K562 (cell line): ENCODE measurements at regions not wholly inside any gene's neighbourhood (a gene's known extent, or its start where the extent isn't known, plus 50 kb on each side); places are given as distances from the start of the nearest gene placed in this dataset.

ENCODE experiments used
- ATAC-seq: fragments of 200-7000 bp; cut with Tn5 transposase; 3 replicates; pipeline ENCODE4 v1.9.1; 2020; ENCODE audit warnings: moderate library complexity
- BruUV-seq: library from RNA; stranded (reverse); fragments of 400-500 nt; replicated peaks from 2 replicates; lab custom pipeline; 2021; lab: Mats Ljungman, UMichigan
- CTCF ChIA-PET: fragments of 300-600 bp; formaldehyde crosslinking; extraction: SDS; loops from one replicate; lab custom pipeline; 2021; ENCODE audit warnings: low intra/inter-chr PET ratio; lab: Yijun Ruan, JAX
- POLR2A ChIA-PET: fragments of 300-600, 350-650 bp; sonication (Branson Sonifier 250); formaldehyde crosslinking; extraction: SDS; loops from one replicate; lab custom pipeline; 2021; ENCODE audit warnings: antibody characterized with exemption, inconsistent platforms; lab: Yijun Ruan, JAX
- DNase-seq, 4 experiments: peaks; one replicate each; pipeline versions ENCODE4 v3.0.0 to v3.0.0-alpha.2; 2011 to 2018; ENCODE audit warnings: low spot score in 3 of 4, mixed read lengths in 3 of 4; ENCODE audit errors: extremely low read depth in 1 of 4
- FAIRE-seq: peaks from 2 replicates; lab custom pipeline; 2011; peaks lifted over from hg19 to GRCh38; lab: Jason Lieb, UNC
- H2AFZ ChIP-seq: 2 replicates; pipeline ENCODE4 v1.6.0; 2011; ENCODE audit warnings: low read depth, low read length, control low read depth, inconsistent platforms
- H3K27ac ChIP-seq: fragments of 200-600 bp; 3 replicates; pipeline ENCODE4 v1.8.0; 2011; ENCODE audit warnings: low read depth, mild to moderate bottlenecking, control low read depth, inconsistent platforms, low read length, moderate library complexity, mixed read lengths; ENCODE audit errors: extremely low read depth
- H3K27me3 ChIP-seq, 2 experiments: fragments of 300-600 bp in 1 of 2; 2 replicates in 1 of 2; 3 replicates in 1 of 2; pipeline versions ENCODE4 v1.6.0 to v1.8.0; 2011; ENCODE audit warnings: inconsistent platforms in 2 of 2, low read length in 2 of 2, mild to moderate bottlenecking in 1 of 2, mixed read lengths in 1 of 2, moderate library complexity in 1 of 2; ENCODE audit not compliant: control insufficient read depth in 2 of 2, insufficient read depth in 2 of 2
- H3K36me3 ChIP-seq: fragments of 300-600 bp; 3 replicates; pipeline ENCODE4 v1.8.0; 2011; ENCODE audit warnings: mild to moderate bottlenecking, low read length, inconsistent platforms; ENCODE audit not compliant: control insufficient read depth, insufficient read depth
- H3K4me1 ChIP-seq, 2 experiments: fragments of 200-600 bp in 1 of 2; replicated peaks in 1 of 2; 2 replicates in 1 of 2; 3 replicates in 1 of 2; pipeline versions ENCODE4 v1.5.1 to v1.8.0; 2011; ENCODE audit warnings: inconsistent platforms in 2 of 2, low read length in 2 of 2, mild to moderate bottlenecking in 1 of 2, mixed read lengths in 1 of 2, moderate library complexity in 1 of 2; ENCODE audit not compliant: control insufficient read depth in 2 of 2, insufficient read depth in 2 of 2
- H3K4me2 ChIP-seq: 2 replicates; pipeline ENCODE4 v1.6.1; 2011; ENCODE audit warnings: low read length, control low read depth, inconsistent platforms, mixed read lengths; ENCODE audit not compliant: insufficient read depth
- H3K4me3 ChIP-seq: fragments of 200-600 bp; sonication (generic), shearing (Covaris generic); 2 replicates; pipeline ENCODE4 v1.5.1; 2016; ENCODE audit warnings: control low read depth, inconsistent platforms
- H3K79me2 ChIP-seq: fragments of 200-600 bp; 3 replicates; pipeline ENCODE4 v1.8.0; 2011; ENCODE audit warnings: low read length, inconsistent platforms; ENCODE audit not compliant: control insufficient read depth, insufficient read depth
- H3K9ac ChIP-seq, 2 experiments: 2 replicates each; pipeline versions ENCODE4 v1.6.0 to v1.6.1; 2011; ENCODE audit warnings: low read depth in 2 of 2, low read length in 2 of 2, control low read depth in 1 of 2, inconsistent platforms in 1 of 2, mild to moderate bottlenecking in 1 of 2, mixed read lengths in 1 of 2; ENCODE audit not compliant: insufficient read depth in 1 of 2
- H3K9me1 ChIP-seq: one replicate; pipeline ENCODE4 v1.6.0; 2011; ENCODE audit warnings: inconsistent platforms, mild to moderate bottlenecking, low read length, moderate library complexity; ENCODE audit not compliant: control insufficient read depth, insufficient read depth
- H3K9me3 ChIP-seq: replicated peaks from 2 replicates; pipeline ENCODE4 v1.5.1; 2011; ENCODE audit warnings: low read depth, low read length, inconsistent platforms; ENCODE audit not compliant: control insufficient read depth, insufficient read depth
- H4K20me1 ChIP-seq: replicated peaks from 2 replicates; pipeline ENCODE4 v1.6.1; 2011; ENCODE audit warnings: low read length, inconsistent platforms, mixed read lengths; ENCODE audit not compliant: control insufficient read depth, insufficient read depth
- ATF2 ChIP-seq: sonication (generic); formaldehyde crosslinking; IDR thresholded peaks from 2 replicates; pipeline ENCODE4 v1.8.1; 2022; ENCODE audit warnings: missing genetic modification reagents
- CCNT2 ChIP-seq: IDR thresholded peaks from 2 replicates; pipeline ENCODE4 v1.6.1; 2011; ENCODE audit warnings: borderline replicate concordance, low read depth, mild to moderate bottlenecking, moderate library complexity, mixed read lengths, low read length; ENCODE audit not compliant: insufficient read length; ENCODE audit errors: extremely low read depth
- ETV5 ChIP-seq: sonication (generic); formaldehyde crosslinking; IDR thresholded peaks from 2 replicates; pipeline ENCODE4 v1.4.0; 2020; ENCODE audit warnings: low read depth, mild to moderate bottlenecking, missing genetic modification reagents
- KLF13 ChIP-seq: fragments of 450-650 bp; IDR thresholded peaks from 2 replicates; pipeline ENCODE4 v1.6.1; 2016; ENCODE audit warnings: missing genetic modification characterization, low read depth, mild to moderate bottlenecking, missing compliant biosample characterization, moderate library complexity, borderline replicate concordance
- POLR2H ChIP-seq: IDR thresholded peaks from 2 replicates; pipeline ENCODE4 v1.6.1; 2016; ENCODE audit warnings: missing genetic modification characterization, low read depth, mild to moderate bottlenecking, control low read depth, missing compliant biosample characterization, moderate library complexity
- PTTG1 ChIP-seq: fragments of 450-650 bp; IDR thresholded peaks from 2 replicates; pipeline ENCODE4 v1.6.1; 2016; ENCODE audit warnings: low read depth, mild to moderate bottlenecking, missing genetic modification characterization, missing compliant biosample characterization
- SIN3A ChIP-seq, 2 experiments: fragments of 150-350 bp in 1 of 2; IDR thresholded peaks; 2 replicates each; pipeline ENCODE4 v1.6.1; 2011 to 2016; ENCODE audit warnings: borderline replicate concordance in 2 of 2, low read depth in 2 of 2, low read length in 2 of 2, mild to moderate bottlenecking in 2 of 2, moderate library complexity in 2 of 2; ENCODE audit not compliant: control insufficient read depth in 1 of 2
- SIRT6 ChIP-seq: IDR thresholded peaks from one replicate; pipeline ENCODE4 v1.6.1; 2012; ENCODE audit warnings: low read depth, mild to moderate bottlenecking, control low read depth, inconsistent platforms, low read length, moderate library complexity
- TEAD1 ChIP-seq, 2 experiments: fragments of 450-650 bp in 1 of 2; sonication (generic) in 1 of 2; formaldehyde crosslinking; IDR thresholded peaks; 2 replicates each; pipeline versions ENCODE4 v1.4.0 to v1.8.0; 2020 to 2022; ENCODE audit warnings: mild to moderate bottlenecking in 2 of 2, missing genetic modification reagents in 1 of 2
- TFAM ChIP-seq: fragments of 250-450 bp; sonication (Bioruptor Pico); conservative IDR thresholded peaks from 2 replicates; pipeline ENCODE4 v1.5.0; 2021; ENCODE audit warnings: mild to moderate bottlenecking, moderate library complexity
- ZBED1 ChIP-seq: IDR thresholded peaks from 2 replicates; pipeline ENCODE4 v1.6.1; 2014
- ZBTB9 ChIP-seq: fragments of 450-650 bp; formaldehyde crosslinking; IDR thresholded peaks from 2 replicates; pipeline ENCODE4 v1.4.0; 2020; ENCODE audit warnings: mild to moderate bottlenecking, moderate library complexity
- ZNF12 ChIP-seq: sonication (generic); formaldehyde crosslinking; IDR thresholded peaks from 2 replicates; pipeline ENCODE4 v1.4.0; 2020; ENCODE audit warnings: mild to moderate bottlenecking, missing genetic modification reagents
- ZNF561 ChIP-seq: fragments of 450-650 bp; formaldehyde crosslinking; conservative IDR thresholded peaks from 2 replicates; pipeline ENCODE4 v1.4.0; 2020; ENCODE audit warnings: mild to moderate bottlenecking, moderate library complexity
- in situ Hi-C: fragments of 300-500 bp; cut with MboI; formaldehyde crosslinking; loops from 4 replicates; pipeline ENCODE4 v1.15.0; 2018; ENCODE audit warnings: inconsistent platforms, mixed read lengths
- intact Hi-C: fragments of 100-400 bp; cut with micrococcal nuclease; formaldehyde crosslinking; loops from 2 replicates; pipeline ENCODE4 v1.14.2; 2022
- TF ChIP-seq, protein P1 (sequence below): sonication (generic); formaldehyde crosslinking; IDR thresholded peaks from 2 replicates; pipeline ENCODE4 v1.8.0; 2023; ENCODE audit warnings: missing genetic modification reagents, mild to moderate bottlenecking, borderline replicate concordance

GRCh38 chrX:43141885-43142284 lies 363.9 kb upstream of the PPP1R2C start:
- H4K20me1 ChIP-seq: no peaks in the 10 kb centered on the region
- ChIA-PET CTCF (no interaction called here), POLR2A (no interaction called here)
- H3K27ac ChIP-seq: no peak overlapping the region
- no peak overlapping the region for H2AFZ ChIP-seq
- H3K4me2 ChIP-seq: no peak overlapping the region
- H3K9ac ChIP-seq: no peak overlapping the region
- H3K27me3 ChIP-seq: no peaks in the 10 kb centered on the region
- no peaks in the 10 kb centered on the region for H3K9me3 ChIP-seq
- FAIRE-seq (no peak), DNase-seq (no peak), ATAC-seq (no peak)
- no peaks in the 10 kb centered on the region for H3K36me3 ChIP-seq
- H3K79me2 ChIP-seq: no peaks in the 10 kb centered on the region
- no peaks in the 10 kb centered on the region for H3K4me1 ChIP-seq
- intact Hi-C loops: no loop called here
- BruUV-seq: no TSS peak
- H3K9me1 ChIP-seq: no peaks in the 10 kb centered on the region
- in situ Hi-C loops: no loop called here
- no peak overlapping the region for H3K4me3 ChIP-seq
- TF ChIP-seq POLR2H (tag) (no peak), ZBTB9 (CRISPR knock-in tag) (no peak), SIN3A (IDR thresholded peaks at IDR 0.05; ENCODE audit: borderline replicate concordance in 2 of 2, control insufficient read depth in 1 of 2, low read depth in 2 of 2, low read length in 2 of 2) (no peak), PTTG1 (tag) (no peak), ZNF561 (no peak), ZBED1 (no peak), ETV5 (CRISPR knock-in tag) (no peak), TEAD1 (CRISPR knock-in tag; IDR thresholded peaks at IDR 0.05) (no peak), SIRT6 (no peak), ZNF12 (no peak), CCNT2 (no peak), ATF2 (no peak), KLF13 (tag) (no peak), TFAM (CRISPR knock-in tag) (no peak)
- TF ChIP-seq, protein P1, sequence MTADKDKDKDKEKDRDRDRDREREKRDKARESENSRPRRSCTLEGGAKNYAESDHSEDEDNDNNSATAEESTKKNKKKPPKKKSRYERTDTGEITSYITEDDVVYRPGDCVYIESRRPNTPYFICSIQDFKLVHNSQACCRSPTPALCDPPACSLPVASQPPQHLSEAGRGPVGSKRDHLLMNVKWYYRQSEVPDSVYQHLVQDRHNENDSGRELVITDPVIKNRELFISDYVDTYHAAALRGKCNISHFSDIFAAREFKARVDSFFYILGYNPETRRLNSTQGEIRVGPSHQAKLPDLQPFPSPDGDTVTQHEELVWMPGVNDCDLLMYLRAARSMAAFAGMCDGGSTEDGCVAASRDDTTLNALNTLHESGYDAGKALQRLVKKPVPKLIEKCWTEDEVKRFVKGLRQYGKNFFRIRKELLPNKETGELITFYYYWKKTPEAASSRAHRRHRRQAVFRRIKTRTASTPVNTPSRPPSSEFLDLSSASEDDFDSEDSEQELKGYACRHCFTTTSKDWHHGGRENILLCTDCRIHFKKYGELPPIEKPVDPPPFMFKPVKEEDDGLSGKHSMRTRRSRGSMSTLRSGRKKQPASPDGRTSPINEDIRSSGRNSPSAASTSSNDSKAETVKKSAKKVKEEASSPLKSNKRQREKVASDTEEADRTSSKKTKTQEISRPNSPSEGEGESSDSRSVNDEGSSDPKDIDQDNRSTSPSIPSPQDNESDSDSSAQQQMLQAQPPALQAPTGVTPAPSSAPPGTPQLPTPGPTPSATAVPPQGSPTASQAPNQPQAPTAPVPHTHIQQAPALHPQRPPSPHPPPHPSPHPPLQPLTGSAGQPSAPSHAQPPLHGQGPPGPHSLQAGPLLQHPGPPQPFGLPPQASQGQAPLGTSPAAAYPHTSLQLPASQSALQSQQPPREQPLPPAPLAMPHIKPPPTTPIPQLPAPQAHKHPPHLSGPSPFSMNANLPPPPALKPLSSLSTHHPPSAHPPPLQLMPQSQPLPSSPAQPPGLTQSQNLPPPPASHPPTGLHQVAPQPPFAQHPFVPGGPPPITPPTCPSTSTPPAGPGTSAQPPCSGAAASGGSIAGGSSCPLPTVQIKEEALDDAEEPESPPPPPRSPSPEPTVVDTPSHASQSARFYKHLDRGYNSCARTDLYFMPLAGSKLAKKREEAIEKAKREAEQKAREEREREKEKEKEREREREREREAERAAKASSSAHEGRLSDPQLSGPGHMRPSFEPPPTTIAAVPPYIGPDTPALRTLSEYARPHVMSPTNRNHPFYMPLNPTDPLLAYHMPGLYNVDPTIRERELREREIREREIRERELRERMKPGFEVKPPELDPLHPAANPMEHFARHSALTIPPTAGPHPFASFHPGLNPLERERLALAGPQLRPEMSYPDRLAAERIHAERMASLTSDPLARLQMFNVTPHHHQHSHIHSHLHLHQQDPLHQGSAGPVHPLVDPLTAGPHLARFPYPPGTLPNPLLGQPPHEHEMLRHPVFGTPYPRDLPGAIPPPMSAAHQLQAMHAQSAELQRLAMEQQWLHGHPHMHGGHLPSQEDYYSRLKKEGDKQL (CRISPR knock-in tag): no peak
